ENCODE measurements at regions not wholly inside any gene's neighbourhood (a gene's known extent, or its start where the extent isn't known, plus 50 kb on each side); places are given as distances from the start of the nearest gene placed in this dataset.

DNA sequence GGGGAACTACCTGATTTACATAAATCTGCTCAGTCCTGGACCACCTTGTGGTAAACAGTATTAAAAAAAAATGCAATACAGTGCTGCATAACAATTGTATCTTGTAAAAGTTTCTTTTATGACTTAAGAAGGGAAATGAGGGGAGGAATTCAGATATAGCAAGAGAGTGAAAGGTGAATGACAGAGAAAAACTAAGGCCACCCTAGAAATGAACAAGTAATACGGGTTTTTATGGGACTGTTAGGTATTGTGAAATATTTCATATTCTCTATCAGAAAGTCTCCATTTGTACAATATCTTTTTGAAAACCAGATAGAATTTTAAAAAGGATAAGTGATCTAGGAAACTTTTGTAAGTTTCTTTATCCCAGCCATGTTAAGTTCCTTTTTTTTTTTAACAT is 69.7 kb upstream of the NOCT start:
- Histone ChIP-seq H3K79me2 (ENCODE audit: low read length) (no peaks in the 10 kb centered on the region), H3K9me3 (ENCODE audit: low read length) (no peaks in the 10 kb centered on the region), H3K9me2 (replicated peaks; ENCODE audit: low read length) (no peaks in the 10 kb centered on the region), H3F3A (ENCODE audit: low read length, unreplicated experiment) (no peaks in the 10 kb centered on the region), H3K27ac (ENCODE audit: low read length) (no peak overlapping the region), H3K27me3 (ENCODE audit: low read length) (no peaks in the 10 kb centered on the region), H2AFZ (ENCODE audit: low read length) (no peak overlapping the region), H3K4me1 (ENCODE audit: insufficient read depth, low read length) (no peaks in the 10 kb centered on the region), H3K4me2 (ENCODE audit: low read length) (no peak overlapping the region), H4K20me1 (ENCODE audit: low read length) (no peaks in the 10 kb centered on the region), H3K36me3 (ENCODE audit: low read depth, low read length) (no peaks in the 10 kb centered on the region), H3K4me3 (ENCODE audit: low read length) (no peak overlapping the region), H3K9ac (ENCODE audit: low read length) (no peak overlapping the region)
- intact Hi-C loops (cut with micrococcal nuclease) = no loop called here
- ChIA-PET CTCF (interaction anchor here (0.7 kb wide), 1 partner anchor 8 kb away, joined by 3 read pairs; no protein-coding TSS in a partner anchor), POLR2A (ENCODE audit: unreplicated experiment) (no interaction called here)
- BruUV-seq (replicated peaks) = no TSS peak
- no peak for DNase-seq
- no peak for TF ChIP-seq EZH2 (IDR thresholded peaks at IDR 0.05; ENCODE audit: low read length, unreplicated experiment)
- no peak for TF ChIP-seq EZH2phosphoT487 (IDR thresholded peaks at IDR 0.05; ENCODE audit: borderline replicate concordance, low read length)
- TF ChIP-seq CTCF (conservative IDR thresholded peaks at IDR 0.05; ENCODE audit: low read depth, low read length) = no peak
- ATAC-seq = no peak

GRCh38 chr4:138945401-138945800 is 70.2 kb upstream of the NOCT start:
- Histone ChIP-seq H3K9me2 (replicated peaks; ENCODE audit: low read length) (no peaks in the 10 kb centered on the region), H3K27me3 (ENCODE audit: low read length) (no peaks in the 10 kb centered on the region), H3F3A (ENCODE audit: low read length, unreplicated experiment) (no peaks in the 10 kb centered on the region), H3K4me1 (ENCODE audit: insufficient read depth, low read length) (no peaks in the 10 kb centered on the region), H4K20me1 (ENCODE audit: low read length) (no peaks in the 10 kb centered on the region), H3K36me3 (ENCODE audit: low read depth, low read length) (no peaks in the 10 kb centered on the region), H3K27ac (ENCODE audit: low read length) (no peak overlapping the region), H3K9me3 (ENCODE audit: low read length) (no peaks in the 10 kb centered on the region), H3K4me2 (ENCODE audit: low read length) (no peak overlapping the region), H3K79me2 (ENCODE audit: low read length) (no peaks in the 10 kb centered on the region), H2AFZ (ENCODE audit: low read length) (no peak overlapping the region), H3K4me3 (ENCODE audit: low read length) (no peak overlapping the region), H3K9ac (ENCODE audit: low read length) (no peak overlapping the region)
- ATAC-seq (no peak), DNase-seq (no peak)
- no TSS peak for BruUV-seq (replicated peaks)
- ChIA-PET CTCF (no interaction called here), POLR2A (ENCODE audit: unreplicated experiment) (no interaction called here)
- intact Hi-C loops (cut with micrococcal nuclease) = no loop called here
- TF ChIP-seq EZH2 (IDR thresholded peaks at IDR 0.05; ENCODE audit: low read length, unreplicated experiment) (no peak), CTCF (conservative IDR thresholded peaks at IDR 0.05; ENCODE audit: low read depth, low read length) (no peak), EZH2phosphoT487 (IDR thresholded peaks at IDR 0.05; ENCODE audit: borderline replicate concordance, low read length) (no peak)

GRCh38 chr4:138943893-138944292 is 71.7 kb upstream of the NOCT start:
- no peaks in the 10 kb centered on the region for H3K36me3 ChIP-seq (ENCODE audit: low read depth, low read length)
- CTCF ChIA-PET = no interaction called here
- intact Hi-C loops (cut with micrococcal nuclease) = no loop called here

More at GRCh38 chr4:138943893-138944292, 71.7 kb upstream of the NOCT start:
- H2AFZ ChIP-seq (ENCODE audit: low read length) = no peak overlapping the region
- H4K20me1 ChIP-seq (ENCODE audit: low read length) = no peaks in the 10 kb centered on the region
- H3F3A ChIP-seq (ENCODE audit: low read length, unreplicated experiment) = no peaks in the 10 kb centered on the region
- no peaks in the 10 kb centered on the region for H3K79me2 ChIP-seq (ENCODE audit: low read length)
- no peaks in the 10 kb centered on the region for H3K9me2 ChIP-seq (replicated peaks; ENCODE audit: low read length)
- POLR2A ChIA-PET (ENCODE audit: unreplicated experiment) = no interaction called here
- no peaks in the 10 kb centered on the region for H3K27me3 ChIP-seq (ENCODE audit: low read length)
- H3K4me3 ChIP-seq (ENCODE audit: low read length) = no peak overlapping the region
- no peak overlapping the region for H3K9ac ChIP-seq (ENCODE audit: low read length)
- no TSS peak for BruUV-seq (replicated peaks)
- no peak for ATAC-seq
- H3K9me3 ChIP-seq (ENCODE audit: low read length) = no peaks in the 10 kb centered on the region
- H3K4me2 ChIP-seq (ENCODE audit: low read length) = no peak overlapping the region
- H3K4me1 ChIP-seq (ENCODE audit: insufficient read depth, low read length) = no peaks in the 10 kb centered on the region
- no peak overlapping the region for H3K27ac ChIP-seq (ENCODE audit: low read length)
- no peak for DNase-seq
- TF ChIP-seq EZH2phosphoT487 (IDR thresholded peaks at IDR 0.05; ENCODE audit: borderline replicate concordance, low read length) (no peak), CTCF (conservative IDR thresholded peaks at IDR 0.05; ENCODE audit: low read depth, low read length) (no peak), EZH2 (IDR thresholded peaks at IDR 0.05; ENCODE audit: low read length, unreplicated experiment) (no peak)

Data from PC-3 (cell line).